ENCODE measurements at regions not wholly inside any gene's neighbourhood (a gene's known extent, or its start where the extent isn't known, plus 50 kb on each side); places are given as distances from the start of the nearest gene placed in this dataset.
"Not testable (repeated sequence)": the region's sequence is repeated elsewhere in the genome, so short reads cannot be mapped to it uniquely, and the experiment has no call there.

GRCh38 chr9:105984714-105985113 is 290.4 kb downstream of the TMEM38B start:
- no peak for DNase-seq

- DNase-seq = no peak
Measured at GRCh38 chr9:105993116-105993854, 298.9 kb downstream of the TMEM38B start.

- no peak for DNase-seq
Measured at GRCh38 chr9:105993921-105994715, 299.8 kb downstream of the TMEM38B start.

DNA sequence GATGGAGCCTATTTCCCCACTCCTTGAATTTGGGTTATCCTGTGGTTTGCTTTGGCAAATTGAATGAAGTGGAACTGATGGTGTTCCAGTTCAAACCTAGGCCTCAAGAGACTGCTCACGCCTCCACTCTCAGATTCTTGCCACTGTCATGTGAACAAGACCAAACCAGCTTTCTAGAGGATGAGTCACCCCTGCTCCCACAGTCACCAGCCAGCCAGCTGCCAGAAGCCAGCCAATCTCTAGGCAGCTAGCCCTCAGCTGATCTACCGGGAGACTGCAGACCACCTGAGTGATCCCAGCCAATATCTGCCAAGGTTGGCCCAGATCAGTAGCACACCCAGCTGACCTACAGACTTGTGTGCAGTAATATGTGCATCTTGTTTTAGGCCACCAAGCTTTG is 300.6 kb downstream of the TMEM38B start:
- DNase-seq = no peak

GRCh38 chr9:106017198-106017740 is 322.9 kb downstream of the TMEM38B start:
- no peak for DNase-seq

DNA sequence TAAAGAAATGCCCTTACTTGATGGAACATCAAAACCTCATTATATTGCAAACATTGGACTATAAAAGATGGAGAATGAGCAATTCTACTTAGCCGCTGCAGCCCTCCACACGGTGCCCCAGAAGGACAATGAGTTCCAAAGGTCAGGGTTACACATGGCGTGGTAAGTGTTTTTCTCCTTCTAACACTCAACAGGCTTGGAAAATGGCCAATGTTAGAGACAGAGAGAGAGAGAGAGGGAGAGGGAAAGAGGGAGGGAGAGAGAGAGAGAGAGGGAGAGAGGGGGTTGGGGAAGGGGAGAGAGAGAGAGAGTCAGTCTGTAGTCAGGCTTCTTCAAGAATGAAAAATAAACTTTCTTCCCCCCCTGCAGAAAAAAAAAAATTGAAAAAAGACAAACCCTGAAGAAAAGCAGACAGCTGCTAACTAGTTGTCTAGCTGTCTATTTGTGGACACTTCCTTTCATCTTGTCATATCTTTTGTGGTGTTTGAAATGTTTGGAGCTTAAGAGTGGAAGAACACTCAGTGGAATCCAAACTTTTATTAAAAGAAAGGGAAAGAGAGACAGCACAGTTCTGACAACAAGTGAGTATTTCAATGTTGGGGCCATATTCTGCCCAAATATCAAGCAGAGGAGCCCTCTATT is 324.8 kb downstream of the TMEM38B start:
- no peak for DNase-seq

- DNase-seq = no peak
Measured at GRCh38 chr9:106019702-106020101, 325.4 kb downstream of the TMEM38B start.

DNA sequence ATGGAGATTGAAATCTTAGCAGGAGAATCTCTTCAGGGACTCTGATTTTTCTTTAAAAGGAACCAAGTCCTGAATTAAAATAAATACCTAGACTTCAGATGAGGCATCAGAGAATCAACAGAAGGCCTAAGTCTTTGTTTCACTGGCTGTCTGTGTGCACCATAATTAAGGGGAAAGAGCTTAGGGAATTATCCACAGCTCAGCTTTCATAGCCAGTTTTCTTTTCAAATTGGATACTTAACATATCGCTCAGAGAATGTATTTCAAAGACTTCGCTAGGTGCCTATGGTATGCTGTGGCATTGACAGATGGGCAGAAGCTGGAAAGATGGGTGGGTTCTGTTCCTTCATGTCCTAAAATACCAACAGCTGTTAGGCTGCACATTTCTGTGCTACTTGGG is 325.8 kb downstream of the TMEM38B start:
- DNase-seq = no peak

- DNase-seq = no peak
Measured at GRCh38 chr9:106023455-106023854, 329.1 kb downstream of the TMEM38B start.

DNA sequence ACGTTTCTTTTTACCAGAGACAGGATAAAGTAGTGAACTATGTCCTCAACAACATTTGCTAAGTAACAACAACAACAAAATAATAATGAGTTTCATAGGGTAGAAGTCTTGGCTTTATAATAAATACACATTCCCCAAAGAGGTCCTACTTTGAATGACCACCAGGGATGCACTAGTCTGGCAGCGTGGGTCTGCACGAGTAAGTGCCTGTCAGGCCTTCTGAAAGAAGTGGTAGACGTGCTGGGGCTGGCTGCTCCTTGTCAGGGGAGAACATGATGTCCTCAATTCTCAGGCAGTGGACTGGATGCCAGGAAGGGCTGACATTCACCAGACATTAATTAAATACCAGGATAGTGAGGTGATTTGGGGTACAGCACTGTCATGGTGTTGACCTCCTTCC is 331.1 kb downstream of the TMEM38B start:
- DNase-seq = no peak

- not testable (repeated sequence) for DNase-seq
Measured at GRCh38 chr9:106030146-106030545, 335.8 kb downstream of the TMEM38B start.

DNA sequence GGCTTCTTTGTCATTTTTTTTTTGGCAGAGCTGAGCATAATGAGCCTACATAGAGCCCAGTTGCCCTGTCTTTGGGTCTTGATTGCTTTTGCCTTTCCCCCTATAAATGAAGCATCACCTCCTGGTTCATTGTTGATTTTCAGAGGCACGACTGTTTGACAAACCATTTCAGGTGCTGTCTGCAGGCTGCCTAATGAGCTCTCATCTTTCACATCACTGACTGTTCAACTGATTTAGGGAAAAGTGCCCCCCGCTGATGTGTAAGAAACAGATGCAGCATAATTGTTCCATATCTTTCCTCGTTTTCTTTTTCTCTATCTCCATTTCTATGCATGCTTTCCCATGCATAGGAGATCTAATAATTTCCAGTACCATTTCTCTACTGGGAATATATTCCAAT is 338.6 kb downstream of the TMEM38B start:
- DNase-seq = no peak

DNA sequence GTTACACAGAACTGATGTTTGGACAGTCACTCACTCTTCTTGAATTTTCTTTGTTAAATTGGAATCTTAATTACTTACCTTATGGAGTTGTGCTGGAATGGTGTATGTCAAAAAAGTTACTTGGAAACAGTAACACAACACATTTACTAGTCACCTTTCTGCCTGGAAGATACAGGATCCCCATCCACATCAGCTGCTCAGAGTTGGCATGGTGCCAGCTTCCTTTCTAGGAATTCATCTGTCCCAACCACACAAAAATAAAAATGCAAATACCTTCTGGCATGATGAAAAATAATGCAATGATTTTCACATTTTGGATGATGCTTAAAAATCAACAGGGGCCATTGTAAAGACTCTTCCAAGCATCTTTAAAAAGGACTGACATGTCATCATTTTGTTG is 341.5 kb downstream of the TMEM38B start:
- DNase-seq = no peak

GRCh38 chr9:106038266-106039001 is 344.1 kb downstream of the TMEM38B start:
- no peak for DNase-seq

DNA sequence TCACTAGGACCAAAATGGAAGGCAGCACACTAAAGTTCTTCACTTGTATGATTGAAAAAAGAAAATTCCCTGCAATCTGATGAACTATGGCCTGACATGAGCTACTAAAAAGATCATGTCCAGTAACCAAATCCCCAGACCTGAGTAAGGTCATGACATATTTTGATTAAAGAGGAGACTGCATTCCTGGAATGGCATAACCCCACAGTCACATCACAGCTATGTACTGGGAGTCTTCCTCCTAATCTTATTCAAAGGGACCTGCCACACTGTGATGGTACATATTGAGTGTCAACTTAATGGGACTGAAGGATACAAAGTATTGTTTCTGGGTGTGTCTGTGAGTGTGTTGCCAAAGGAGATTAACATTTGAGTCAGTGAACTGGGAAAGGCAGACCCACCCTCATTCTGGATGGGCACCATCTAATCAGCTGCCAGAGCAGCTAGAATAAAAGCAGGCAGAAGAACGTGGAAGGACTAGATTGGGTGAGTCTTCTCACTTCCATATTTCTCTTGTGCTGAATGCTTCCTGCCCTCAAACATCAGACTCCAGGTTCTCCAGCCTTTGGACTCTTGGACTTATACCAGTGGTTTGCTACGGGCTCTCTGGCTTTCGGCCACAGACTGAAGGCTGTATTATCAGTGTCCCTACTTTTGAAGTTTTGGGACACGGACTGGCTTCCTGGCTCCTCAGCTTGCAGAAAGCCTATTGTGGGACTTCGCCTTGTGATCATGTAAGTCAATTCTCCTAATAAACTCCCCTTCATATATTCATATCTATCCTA is 345.0 kb downstream of the TMEM38B start:
- no peak for DNase-seq

GRCh38 chr9:106041920-106042319 is 347.6 kb downstream of the TMEM38B start:
- not testable (repeated sequence) for DNase-seq

GRCh38 chr9:106051545-106051944 is 357.2 kb downstream of the TMEM38B start:
- DNase-seq = no peak

- no peak for DNase-seq
Measured at GRCh38 chr9:106052166-106052565, 357.8 kb downstream of the TMEM38B start.

DNA sequence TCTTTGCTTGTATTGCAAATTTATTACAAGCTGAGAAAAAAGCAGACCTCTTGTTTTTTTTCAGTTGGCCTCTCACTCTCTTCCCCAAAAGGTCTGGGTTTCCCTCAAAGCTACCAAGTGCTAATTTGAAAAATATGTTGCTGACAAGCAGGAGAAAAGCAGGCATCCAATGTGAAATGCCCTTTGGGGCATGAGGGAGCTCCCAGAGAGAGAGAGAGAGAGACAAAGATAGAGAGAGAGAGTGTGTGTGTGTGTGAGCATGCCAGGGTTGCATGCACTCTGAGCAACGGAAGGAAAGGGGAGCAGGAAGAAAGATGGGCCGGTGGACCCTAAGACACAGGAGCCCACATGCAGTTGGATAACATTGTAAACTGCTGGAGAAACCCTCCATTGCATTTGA is 358.4 kb downstream of the TMEM38B start:
- DNase-seq = no peak

GRCh38 chr9:106056328-106056727 is 362.0 kb downstream of the TMEM38B start:
- no peak for DNase-seq

DNA sequence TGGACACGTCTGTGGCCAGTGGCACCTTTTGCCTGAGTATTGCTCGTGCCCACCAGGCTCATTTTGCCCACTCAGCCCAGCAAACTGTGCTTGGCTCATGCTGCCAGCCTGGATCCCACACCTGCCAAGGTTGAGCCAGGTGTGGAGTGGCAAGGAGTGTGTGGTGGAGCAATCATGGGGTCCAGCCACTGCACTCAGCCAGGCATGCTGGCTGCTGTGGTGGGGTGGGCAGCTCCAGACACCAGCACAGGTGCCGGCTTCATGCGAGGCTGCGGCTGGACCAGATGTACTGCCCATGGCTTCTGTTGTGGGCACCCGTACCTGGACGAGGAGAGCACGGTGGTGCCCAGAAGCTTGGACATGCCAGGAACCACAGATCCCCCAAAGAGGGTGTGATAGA is 364.1 kb downstream of the TMEM38B start:
- DNase-seq = no peak

DNA sequence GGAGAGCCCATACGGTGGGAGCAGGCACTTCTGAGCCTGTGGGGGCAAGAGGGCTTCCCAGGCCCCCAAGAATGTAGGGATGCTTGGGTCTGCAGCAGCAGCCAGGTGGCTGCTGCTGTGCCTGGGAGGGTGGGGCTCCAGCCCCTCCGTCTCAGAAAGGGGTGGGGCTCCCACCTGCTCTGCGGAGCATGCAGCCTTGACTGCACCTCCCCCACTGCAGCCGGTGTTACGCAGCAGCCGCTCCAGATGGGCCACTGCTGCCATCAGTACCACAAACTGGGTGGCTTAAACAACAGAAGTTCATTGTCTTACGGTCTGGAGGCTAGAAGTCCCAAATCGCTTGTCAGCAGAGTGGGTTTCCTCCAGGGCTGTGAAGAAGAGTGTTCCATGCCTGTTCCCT is 365.5 kb downstream of the TMEM38B start:
- no peak for DNase-seq
